Renal pelvis (tissue), 1 donor: ENCODE measurements at regions not wholly inside any gene's neighbourhood (a gene's known extent, or its start where the extent isn't known, plus 50 kb on each side); places are given as distances from the start of the nearest gene placed in this dataset.
"Not testable (repeated sequence)": the region's sequence is repeated elsewhere in the genome, so short reads cannot be mapped to it uniquely, and the experiment has no call there.

ENCODE experiments used
- DNase-seq: peaks from one replicate; pipeline ENCODE4 v3.0.0-alpha.2; 2013

GRCh38 chr1:93773049-93773838, 91.6 kb upstream of the BCAR3 start:
- DNase-seq: no peak

- DNase-seq: no peak
Measured at GRCh38 chr1:93771843-93772242, 90.2 kb upstream of the BCAR3 start.

DNA sequence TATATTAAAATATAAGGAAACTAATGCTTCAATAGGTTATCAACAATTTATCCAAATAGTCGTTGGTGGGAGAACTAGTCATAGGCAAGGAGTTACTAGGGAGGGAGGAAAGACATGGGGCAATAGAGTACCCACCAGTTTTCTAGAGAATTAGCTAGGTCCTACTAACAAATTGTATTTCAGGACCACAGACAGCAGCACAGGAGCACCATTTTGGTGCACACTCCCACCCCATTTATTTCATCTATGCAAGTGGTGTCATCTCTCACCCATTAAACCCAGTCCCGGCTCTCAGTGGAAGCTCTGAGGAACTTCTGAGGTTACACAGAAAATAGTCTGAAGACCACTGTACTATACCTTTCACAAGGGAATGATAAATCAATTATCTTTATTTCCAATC, 89.0 kb upstream of the BCAR3 start:
- no peak for DNase-seq

DNA sequence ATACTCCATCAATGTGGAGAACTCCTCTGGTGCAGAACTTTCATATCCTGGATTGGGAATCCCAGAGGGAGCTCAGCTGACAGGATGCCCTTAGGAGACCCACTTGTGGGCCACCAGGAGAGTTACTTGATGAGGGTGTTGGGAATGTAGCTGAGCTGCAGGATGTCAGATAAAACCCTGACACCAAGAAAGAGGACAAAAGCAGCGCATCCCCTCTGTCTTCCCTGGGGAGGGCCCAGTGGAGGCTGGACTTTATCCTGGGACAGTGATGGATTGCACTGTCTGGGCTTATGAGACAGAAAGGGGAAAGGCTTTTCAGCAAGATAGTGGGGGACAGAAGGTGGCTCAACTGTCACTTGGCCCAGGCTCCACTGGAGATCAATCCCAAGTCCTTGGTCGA, 88.1 kb upstream of the BCAR3 start:
- no peak for DNase-seq

DNA sequence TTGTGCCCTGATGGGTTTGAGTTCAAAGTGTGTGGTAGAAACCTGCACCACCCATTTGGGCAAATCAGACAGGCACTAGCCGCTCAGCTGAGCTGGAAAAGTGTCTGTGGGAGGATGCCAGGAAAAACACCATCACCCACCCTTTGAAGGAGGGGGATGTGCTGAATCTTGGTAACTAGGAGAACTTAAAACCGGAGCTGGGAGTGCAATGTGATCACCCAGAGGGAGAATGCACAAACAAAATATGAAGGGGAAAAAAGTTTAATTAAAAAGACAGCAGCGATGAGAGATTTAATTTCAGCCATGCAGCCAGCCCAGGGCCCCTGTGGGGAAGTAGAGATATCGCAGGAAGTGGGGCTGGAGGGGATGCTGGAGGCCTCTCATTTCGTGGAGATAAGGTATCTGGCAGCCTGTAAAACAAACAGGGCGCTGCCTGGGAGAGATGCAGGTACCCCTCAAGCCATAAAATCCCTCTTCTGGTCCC, 86.8 kb upstream of the BCAR3 start:
- peak; percentile 77 for DNase-seq

DNA sequence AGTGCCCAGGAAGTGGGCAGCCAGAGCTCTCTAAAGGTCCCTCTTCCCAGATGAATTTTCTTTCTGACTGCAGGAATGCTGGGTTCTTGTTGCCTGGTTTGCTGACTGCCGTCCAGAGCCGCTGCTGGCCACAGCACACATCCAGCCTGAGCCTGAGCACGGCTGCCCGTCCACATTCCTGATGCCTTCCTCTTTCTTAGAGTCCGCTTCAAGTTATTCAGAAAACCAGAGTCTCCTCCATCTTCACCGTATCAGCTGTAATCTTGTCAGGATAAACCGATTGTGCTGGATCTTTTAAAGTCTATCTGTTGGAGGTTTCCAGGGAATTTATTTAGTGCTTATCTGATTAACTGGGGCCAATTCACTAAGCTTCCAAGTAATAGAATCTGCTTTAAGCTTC, 84.8 kb upstream of the BCAR3 start:
- DNase-seq: no peak

GRCh38 chr1:93765099-93765498, 83.5 kb upstream of the BCAR3 start:
- DNase-seq: no peak

- DNase-seq: no peak
Measured at GRCh38 chr1:93764366-93764750, 82.7 kb upstream of the BCAR3 start.

- no peak for DNase-seq
Measured at GRCh38 chr1:93763704-93764365, 82.2 kb upstream of the BCAR3 start.

DNA sequence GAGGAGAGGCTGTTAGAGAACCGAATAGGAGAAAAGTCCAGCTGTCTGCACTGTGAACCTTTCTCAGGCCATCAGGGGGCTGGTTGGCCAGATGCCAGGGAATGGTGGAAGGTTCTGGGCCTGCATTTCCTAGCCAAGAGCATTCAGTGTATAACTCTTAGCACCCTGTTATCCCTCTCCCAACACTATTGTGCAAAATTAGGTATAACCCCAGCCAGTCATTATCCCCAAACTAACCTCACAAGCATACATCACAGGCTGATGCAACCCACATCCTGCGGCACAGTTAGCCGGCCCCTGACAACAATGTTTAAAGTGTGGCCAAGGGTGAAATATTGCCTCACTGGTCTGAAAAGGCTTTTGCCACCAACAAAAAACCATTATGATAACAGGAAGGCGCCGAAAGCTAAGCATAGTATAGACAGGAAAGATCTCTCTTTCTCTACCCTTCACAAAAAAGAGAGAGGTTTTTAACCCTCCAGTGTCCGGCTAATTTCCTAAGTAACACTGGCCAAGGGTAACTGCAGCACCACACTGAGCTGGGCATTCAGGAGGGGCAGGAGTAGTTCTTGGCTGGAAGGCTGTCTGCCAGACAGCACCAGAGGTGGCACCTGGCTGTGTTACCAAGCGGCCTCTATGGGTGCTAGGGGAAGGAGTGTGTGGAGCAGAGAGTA, 77.3 kb upstream of the BCAR3 start:
- DNase-seq: no peak

GRCh38 chr1:93757256-93758036, 75.8 kb upstream of the BCAR3 start:
- DNase-seq: no peak

GRCh38 chr1:93756657-93757056, 75.0 kb upstream of the BCAR3 start:
- DNase-seq: no peak

DNA sequence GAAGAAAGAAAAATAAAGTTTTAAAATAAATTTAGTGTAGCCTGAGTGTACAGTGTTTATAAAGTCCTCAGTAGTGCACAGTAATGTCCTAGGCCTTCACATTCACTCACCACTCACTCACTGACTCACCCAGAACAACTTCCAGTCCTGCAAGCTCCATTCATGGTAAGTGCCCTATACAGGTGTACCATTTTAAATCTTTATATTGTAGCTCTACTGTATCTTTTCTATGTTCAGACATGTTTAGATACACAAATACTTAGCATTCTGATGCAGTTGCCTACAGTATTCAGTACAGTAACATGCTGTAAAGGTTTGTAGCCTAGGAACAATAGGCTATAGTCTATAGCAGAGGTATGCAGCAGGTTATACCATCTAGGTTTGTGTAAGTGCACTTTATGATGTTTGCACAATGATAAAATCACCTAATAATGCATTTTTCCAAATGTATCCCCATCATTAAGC, 73.6 kb upstream of the BCAR3 start:
- not testable (repeated sequence) for DNase-seq

DNA sequence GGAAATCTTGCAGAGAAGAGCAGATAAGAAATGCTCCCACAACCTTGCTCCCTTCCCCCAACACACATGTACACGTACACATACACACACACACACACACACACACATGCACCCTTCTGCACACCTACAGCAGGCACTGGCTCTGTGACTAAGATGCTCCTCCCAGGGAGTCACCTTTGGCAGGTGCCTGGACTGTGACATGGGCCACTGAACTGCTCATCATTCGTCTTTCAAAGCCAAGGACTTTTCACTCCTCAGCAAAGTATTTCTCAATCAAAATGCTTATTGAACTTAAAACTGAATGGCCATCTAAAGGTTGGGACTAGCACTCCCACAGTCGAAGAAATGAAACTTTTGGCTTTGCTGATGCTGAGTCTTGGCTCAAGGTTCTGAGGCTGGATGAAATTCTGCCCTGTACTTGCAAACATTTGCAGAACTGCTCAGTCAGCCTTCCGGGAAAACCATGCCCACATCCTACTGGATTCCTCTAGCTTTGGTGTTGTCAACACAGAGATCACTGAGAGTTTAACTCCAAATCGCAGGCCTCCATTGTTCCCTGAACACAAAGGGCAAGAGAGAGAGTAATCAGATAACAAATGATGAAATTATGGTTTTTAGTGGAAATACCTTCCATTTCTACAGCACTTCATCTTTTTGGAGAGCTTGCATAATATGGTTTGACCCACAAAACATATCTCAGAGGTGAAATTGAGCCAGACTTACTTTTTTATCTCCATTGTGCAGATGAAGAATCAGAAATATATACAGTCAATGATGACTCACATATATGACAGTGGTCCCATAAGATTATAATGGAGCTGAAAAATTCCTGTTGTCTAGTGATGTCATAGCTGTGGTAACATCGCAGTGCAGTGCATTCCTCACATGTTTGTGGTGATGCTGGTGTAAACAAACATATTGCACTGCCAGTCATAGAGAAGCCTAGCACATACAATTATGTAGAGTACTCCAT, 72.4 kb upstream of the BCAR3 start:
- no peak for DNase-seq

DNA sequence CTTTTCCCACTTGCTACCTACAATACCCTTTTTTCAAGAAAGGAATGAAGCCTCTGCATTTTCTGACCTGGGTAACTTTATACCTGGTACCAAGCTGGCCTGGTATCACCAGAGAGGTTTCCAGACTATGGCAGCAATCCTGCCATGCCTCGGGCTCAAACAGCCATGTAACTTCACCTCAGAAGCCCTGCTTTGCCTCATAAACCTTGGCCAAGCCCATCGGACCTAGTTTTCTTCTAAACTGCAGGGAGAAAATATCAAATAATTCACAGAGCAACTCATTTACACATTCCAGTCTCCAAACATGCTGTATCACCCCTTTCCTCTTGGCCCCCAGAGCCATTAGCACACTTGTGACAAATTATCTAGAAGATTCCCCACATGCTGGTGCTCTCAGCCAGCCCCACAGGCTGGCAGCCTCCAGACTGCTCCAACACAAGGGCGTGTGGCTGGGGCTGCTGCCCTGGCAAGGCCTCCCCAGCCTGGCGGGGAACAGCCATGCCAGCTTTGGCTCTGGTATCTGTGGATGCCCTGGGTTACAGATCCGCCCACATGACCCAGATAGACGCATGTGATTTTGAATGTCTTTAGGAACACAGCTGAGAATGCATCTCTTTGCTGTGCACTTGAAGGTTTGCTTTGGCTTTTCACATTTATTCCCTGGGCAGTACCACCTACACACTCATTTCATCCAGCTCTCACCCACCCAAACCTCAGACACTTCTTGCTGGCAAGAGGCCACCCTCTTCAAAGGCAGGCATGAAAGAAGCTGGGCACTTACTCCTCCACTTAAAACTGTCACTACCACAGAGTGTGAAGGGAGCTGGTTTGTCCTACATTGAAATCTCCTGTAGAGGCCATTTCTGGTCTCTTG, 70.0 kb upstream of the BCAR3 start:
- no peak for DNase-seq

- no peak for DNase-seq
Measured at GRCh38 chr1:93750955-93751354, 69.3 kb upstream of the BCAR3 start.

- DNase-seq: no peak
Measured at GRCh38 chr1:93749894-93750301, 68.3 kb upstream of the BCAR3 start.

DNA sequence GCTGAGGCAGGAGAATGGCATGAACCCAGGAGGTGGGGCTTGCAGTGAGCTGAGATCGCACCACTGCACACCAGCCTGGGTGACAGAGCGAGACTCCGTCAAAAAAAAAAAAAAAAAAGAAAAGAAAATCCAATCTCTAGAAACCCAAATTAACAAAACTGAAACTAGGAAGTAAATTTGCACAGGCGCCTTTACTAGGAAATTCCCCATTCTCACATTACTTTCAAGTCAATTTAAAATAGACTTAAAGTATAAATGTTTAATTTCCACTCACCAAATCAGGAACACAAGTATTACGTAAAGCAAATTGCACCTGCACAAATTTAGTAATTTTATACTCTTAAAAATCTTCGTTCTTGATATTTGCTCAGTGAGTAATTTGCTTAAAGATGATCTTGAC, 67.8 kb upstream of the BCAR3 start:
- no peak for DNase-seq

DNA sequence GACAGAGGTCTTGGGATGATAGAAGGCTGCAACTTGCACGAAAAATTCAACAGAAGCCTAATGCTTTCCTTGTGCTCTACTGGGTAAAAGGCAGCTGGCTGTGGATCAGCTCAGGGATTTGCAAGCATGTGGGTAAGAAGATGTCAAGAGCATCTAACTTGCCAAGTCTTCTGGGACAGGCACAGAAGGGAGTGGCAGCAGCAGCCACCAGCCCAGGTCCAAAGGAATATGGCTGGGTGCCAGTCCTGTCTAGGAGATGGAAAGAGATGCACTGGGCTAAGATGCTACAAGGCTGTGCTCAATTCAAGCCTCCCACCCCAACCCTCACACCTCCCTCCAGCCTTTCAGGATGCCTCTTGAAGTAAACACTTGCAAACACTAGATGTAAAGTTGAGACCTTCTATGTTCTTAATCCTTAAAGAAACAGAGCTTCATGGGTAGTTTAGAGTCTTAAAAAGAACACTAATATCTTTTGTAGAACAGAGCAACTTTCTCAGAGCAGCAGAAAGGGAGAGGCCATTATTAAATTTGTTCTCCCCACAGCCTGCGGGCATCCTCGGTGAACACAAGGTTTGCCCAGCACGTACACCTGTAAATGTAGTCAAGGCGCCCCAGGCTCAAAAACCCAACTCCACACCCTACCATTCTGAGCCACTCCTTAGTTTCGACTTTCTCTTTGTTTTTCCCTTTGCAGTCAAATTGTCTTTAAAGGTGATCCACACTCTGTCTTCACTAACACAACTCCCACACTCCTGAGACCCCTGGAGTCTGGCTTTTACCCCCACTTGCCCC, 64.6 kb upstream of the BCAR3 start:
- no peak for DNase-seq
